ENCODE measurements at regions not wholly inside any gene's neighbourhood (a gene's known extent, or its start where the extent isn't known, plus 50 kb on each side); places are given as distances from the start of the nearest gene placed in this dataset.

- no peak overlapping the region for H3K4me3 ChIP-seq (ENCODE audit: low read length)
- no peak for DNase-seq (ENCODE audit: low read depth)
- TF ChIP-seq CTCF (IDR thresholded peaks at IDR 0.05; ENCODE audit: insufficient read depth, low read depth, low read length, missing control alignments): no peak
Observed at GRCh38 chr3:135809021-135809634, 156.4 kb upstream of the PPP2R3A start.

- no peak overlapping the region for H3K4me3 ChIP-seq (ENCODE audit: low read length)
- no peak for TF ChIP-seq CTCF (IDR thresholded peaks at IDR 0.05; ENCODE audit: insufficient read depth, low read depth, low read length, missing control alignments)
- no peak for DNase-seq (ENCODE audit: low read depth)
Observed at GRCh38 chr3:135811651-135812050, 153.9 kb upstream of the PPP2R3A start.

GRCh38 chr3:135812057-135812456 lies 153.5 kb upstream of the PPP2R3A start:
- TF ChIP-seq CTCF (IDR thresholded peaks at IDR 0.05; ENCODE audit: insufficient read depth, low read depth, low read length, missing control alignments): no peak

GRCh38 chr3:135834465-135834864 lies 131.1 kb upstream of the PPP2R3A start:
- peak; percentile 1 for DNase-seq (ENCODE audit: low read depth)
- TF ChIP-seq CTCF (IDR thresholded peaks at IDR 0.05; ENCODE audit: insufficient read depth, low read depth, low read length, missing control alignments): no peak
- no peak overlapping the region for H3K4me3 ChIP-seq (ENCODE audit: low read length)

More at GRCh38 chr3:135812057-135812456, 153.5 kb upstream of the PPP2R3A start:
- no peak overlapping the region for H3K4me3 ChIP-seq (ENCODE audit: low read length)
- no peak for DNase-seq (ENCODE audit: low read depth)

- no peak overlapping the region for H3K4me3 ChIP-seq (ENCODE audit: low read length)
- TF ChIP-seq CTCF (IDR thresholded peaks at IDR 0.05; ENCODE audit: insufficient read depth, low read depth, low read length, missing control alignments): no peak
- no peak for DNase-seq (ENCODE audit: low read depth)
Observed at GRCh38 chr3:135837977-135838631, 127.4 kb upstream of the PPP2R3A start.

GRCh38 chr3:135840436-135840835 lies 125.1 kb upstream of the PPP2R3A start:
- no peak overlapping the region for H3K4me3 ChIP-seq (ENCODE audit: low read length)
- no peak for TF ChIP-seq CTCF (IDR thresholded peaks at IDR 0.05; ENCODE audit: insufficient read depth, low read depth, low read length, missing control alignments)
- no peak for DNase-seq (ENCODE audit: low read depth)

- TF ChIP-seq CTCF (IDR thresholded peaks at IDR 0.05; ENCODE audit: insufficient read depth, low read depth, low read length, missing control alignments): no peak
- no peak for DNase-seq (ENCODE audit: low read depth)
- no peak overlapping the region for H3K4me3 ChIP-seq (ENCODE audit: low read length)
Observed at GRCh38 chr3:135844386-135844785, 121.1 kb upstream of the PPP2R3A start.

Measured in epithelial cell of esophagus (primary cell).